SK-N-SH (cell line): ENCODE measurements at regions not wholly inside any gene's neighbourhood (a gene's known extent, or its start where the extent isn't known, plus 50 kb on each side); places are given as distances from the start of the nearest gene placed in this dataset.

Experiments used
- CTCF ChIA-PET: fragments of 300-600, 350-600 bp; formaldehyde crosslinking; extraction: SDS; loops from one replicate; lab custom pipeline; 2021; lab: Yijun Ruan, JAX
- POLR2A ChIA-PET: fragments of 350-600 bp; sonication (Branson Sonifier 250); formaldehyde crosslinking; extraction: SDS; loops from one replicate; lab custom pipeline; 2020; ENCODE audit warnings: antibody characterized with exemption, inconsistent platforms; lab: Yijun Ruan, JAX
- DNase-seq: peaks from one replicate; pipeline ENCODE4 v3.0.0; 2012
- H2AFZ ChIP-seq: fragments of 200-600 bp; sonication (generic); 2 replicates; pipeline ENCODE4 v1.8.1; 2016; ENCODE audit warnings: antibody characterized with exemption, mild to moderate bottlenecking, low read depth
- H3F3A ChIP-seq: fragments of 200-600 bp; sonication (generic); replicated peaks from 2 replicates; pipeline ENCODE3; 2016; ENCODE audit warnings: antibody characterized with exemption, mild to moderate bottlenecking; ENCODE audit not compliant: insufficient read depth
- H3K27ac ChIP-seq, 2 experiments: fragments of 200-500 bp in 1 of 2; fragments of 200-600 bp in 1 of 2; sonication (Bioruptor generic) in 1 of 2; sonication (generic), shearing (Covaris generic) in 1 of 2; 2 replicates each; pipeline versions ENCODE4 v1.5.1 to v1.6.1; 2014 to 2016; ENCODE audit warnings: low read depth in 2 of 2, inconsistent platforms in 1 of 2, low read length in 1 of 2, mild to moderate bottlenecking in 1 of 2, mixed read lengths in 1 of 2
- H3K27me3 ChIP-seq: fragments of 200-600 bp; sonication (generic), shearing (Covaris generic); 2 replicates; pipeline ENCODE4 v1.6.1; 2016; ENCODE audit warnings: mixed run types; ENCODE audit not compliant: insufficient read depth
- H3K36me3 ChIP-seq, 2 experiments: fragments of 200-500 bp in 1 of 2; fragments of 200-600 bp in 1 of 2; sonication (Bioruptor generic) in 1 of 2; sonication (generic) in 1 of 2; replicated peaks in 1 of 2; 2 replicates each; pipeline versions ENCODE3 to v1.5.1; 2014 to 2016; ENCODE audit warnings: low read length in 1 of 2, mild to moderate bottlenecking in 1 of 2; ENCODE audit not compliant: insufficient read depth in 2 of 2, control insufficient read depth in 1 of 2
- H3K4me1 ChIP-seq, 2 experiments: fragments of 200-500 bp in 1 of 2; fragments of 200-600 bp in 1 of 2; sonication (Bioruptor generic) in 1 of 2; sonication (generic), shearing (Covaris generic) in 1 of 2; 2 replicates each; pipeline versions ENCODE4 v1.5.1 to v1.6.1; 2014 to 2016; ENCODE audit warnings: low read depth in 1 of 2, low read length in 1 of 2, mixed run types in 1 of 2; ENCODE audit not compliant: insufficient read depth in 2 of 2, control insufficient read depth in 1 of 2
- H3K4me2 ChIP-seq: fragments of 200-600 bp; sonication (generic), shearing (Covaris generic); 2 replicates; pipeline ENCODE4 v1.6.1; 2017; ENCODE audit warnings: mixed run types
- H3K4me3 ChIP-seq, 2 experiments: fragments of 200-500 bp in 1 of 2; fragments of 200-600 bp in 1 of 2; sonication (Bioruptor generic) in 1 of 2; sonication (generic), shearing (Covaris generic) in 1 of 2; 2 replicates each; pipeline versions ENCODE4 v1.5.1 to v1.8.1; 2014 to 2016; ENCODE audit warnings: low read depth in 2 of 2, inconsistent platforms in 1 of 2, low read length in 1 of 2, mild to moderate bottlenecking in 1 of 2, mixed read lengths in 1 of 2, moderate library complexity in 1 of 2
- H3K79me2 ChIP-seq: fragments of 200-600 bp; sonication (generic); 2 replicates; pipeline ENCODE4 v1.8.1; 2017; ENCODE audit warnings: mild to moderate bottlenecking; ENCODE audit not compliant: insufficient read depth
- H3K9ac ChIP-seq: fragments of 200-600 bp; sonication (generic); 2 replicates; pipeline ENCODE4 v1.6.1; 2017; ENCODE audit warnings: mixed run types
- H3K9me2 ChIP-seq: fragments of 200-600 bp; sonication (generic); 2 replicates; pipeline ENCODE4 v1.6.1; 2017; ENCODE audit warnings: mixed run types
- H3K9me3 ChIP-seq: fragments of 200-600 bp; sonication (generic); 2 replicates; pipeline ENCODE4 v1.6.1; 2017; ENCODE audit warnings: mixed run types, mild to moderate bottlenecking, moderate library complexity
- H4K20me1 ChIP-seq: fragments of 200-600 bp; sonication (generic); 2 replicates; pipeline ENCODE4 v1.6.1; 2017; ENCODE audit warnings: mild to moderate bottlenecking, mixed run types; ENCODE audit not compliant: insufficient read depth
- CHD2 ChIP-seq: fragments of 150-350 bp; IDR thresholded peaks from 2 replicates; pipeline ENCODE4 v1.6.1; 2018; ENCODE audit warnings: low read length; ENCODE audit not compliant: partially characterized antibody
- CTCF ChIP-seq: fragments of 200-600 bp; sonication (generic); IDR thresholded peaks from 2 replicates; pipeline ENCODE4 v1.6.1; 2017; ENCODE audit warnings: antibody characterized with exemption, mild to moderate bottlenecking, moderate library complexity
- EP300 ChIP-seq, 2 experiments: IDR thresholded peaks; 2 replicates each; pipeline versions ENCODE4 v1.4.0 to v1.6.1; 2012; ENCODE audit warnings: borderline replicate concordance in 1 of 2, low read depth in 1 of 2, low read length in 1 of 2
- FOSL2 ChIP-seq: IDR thresholded peaks from 2 replicates; pipeline ENCODE4 v1.4.0; 2012; ENCODE audit warnings: low read depth, mild to moderate bottlenecking, moderate library complexity, borderline replicate concordance
- FOXJ3 ChIP-seq: sonication (generic); formaldehyde crosslinking; IDR thresholded peaks from 2 replicates; pipeline ENCODE4 v1.5.1; 2020; ENCODE audit warnings: mild to moderate bottlenecking, missing genetic modification reagents
- GABPA ChIP-seq: IDR thresholded peaks from 2 replicates; pipeline ENCODE4 v1.4.0; 2012; ENCODE audit warnings: low read depth, mild to moderate bottlenecking
- IRF3 ChIP-seq: fragments of 150-350 bp; IDR thresholded peaks from 2 replicates; pipeline ENCODE4 v1.6.1; 2016; ENCODE audit warnings: mild to moderate bottlenecking, low read depth, low read length
- JUND ChIP-seq: IDR thresholded peaks from 2 replicates; pipeline ENCODE4 v1.4.0; 2012
- MAX ChIP-seq: IDR thresholded peaks from 2 replicates; pipeline ENCODE4 v1.4.0; 2012; ENCODE audit warnings: low read depth
- MXI1 ChIP-seq: IDR thresholded peaks from 2 replicates; pipeline ENCODE4 v1.6.1; 2012; ENCODE audit warnings: mild to moderate bottlenecking, low read depth, low read length, improper control_type of control experiment
- NFIC ChIP-seq: IDR thresholded peaks from 2 replicates; pipeline ENCODE4 v1.4.0; 2012; ENCODE audit warnings: borderline replicate concordance
- NRF1 ChIP-seq: IDR thresholded peaks from 2 replicates; pipeline ENCODE4 v1.6.1; 2012; ENCODE audit warnings: low read depth, mild to moderate bottlenecking, low read length
- RAD21 ChIP-seq: IDR thresholded peaks from 2 replicates; pipeline ENCODE4 v1.6.1; 2012; ENCODE audit warnings: mild to moderate bottlenecking, low read length
- RCOR1 ChIP-seq: fragments of 150-350 bp; IDR thresholded peaks from 2 replicates; pipeline ENCODE4 v1.6.1; 2017; ENCODE audit warnings: antibody characterized with exemption, low read length
- RXRA ChIP-seq: IDR thresholded peaks from 2 replicates; pipeline ENCODE4 v1.4.0; 2012; ENCODE audit warnings: low read depth, mild to moderate bottlenecking, borderline replicate concordance
- TAF1 ChIP-seq: IDR thresholded peaks from 2 replicates; pipeline ENCODE4 v1.6.1; 2012; ENCODE audit warnings: low read depth, mild to moderate bottlenecking, low read length, moderate library complexity, borderline replicate concordance
- USF2 ChIP-seq: fragments of 150-350 bp; IDR thresholded peaks from 2 replicates; pipeline ENCODE4 v1.6.1; 2017; ENCODE audit warnings: antibody characterized with exemption, low read length, low read depth, borderline replicate concordance
- YY1 ChIP-seq: IDR thresholded peaks from 2 replicates; pipeline ENCODE4 v1.4.0; 2012; ENCODE audit warnings: low read depth, mild to moderate bottlenecking
- ZBTB33 ChIP-seq: IDR thresholded peaks from 2 replicates; pipeline ENCODE4 v1.4.0; 2012; ENCODE audit warnings: low read depth, borderline replicate concordance
- WGBS: methylation state at CpG from one replicate; pipeline ENCODE4 v1.1.6; 2017; ENCODE audit warnings: low lambda C conversion rate; 5-methylcytosine and 5-hydroxymethylcytosine counted together

GRCh38 chr10:15997313-15997712 is 137.0 kb upstream of the MINDY3 start:
- TF ChIP-seq CTCF (no peak), MXI1 (no peak), IRF3 (no peak)
- H4K20me1 ChIP-seq = no peaks in the 10 kb centered on the region
- no peaks in the 10 kb centered on the region for H3K79me2 ChIP-seq
- no peak overlapping the region for H3K4me3 ChIP-seq
- H3K9me3 ChIP-seq = peaks cover 9% of the 10 kb centered on the region; the same call in 1 of the 2 replicates
- H3K9me2 ChIP-seq = no peaks in the 10 kb centered on the region
- ChIA-PET CTCF (interaction anchor here (0.9 kb wide), 1 partner anchor 13 kb away, joined by 3 read pairs; no protein-coding TSS in a partner anchor), POLR2A (no interaction called here)
- no peak overlapping the region for H3K4me2 ChIP-seq
- DNase-seq = no peak
- no peaks in the 10 kb centered on the region for H3K4me1 ChIP-seq
- H3K27me3 ChIP-seq = no peaks in the 10 kb centered on the region
- WGBS = 3% methylated on average over 4 of the region's 4 CpGs
- no peak overlapping the region for H3K27ac ChIP-seq
- no peaks in the 10 kb centered on the region for H3K36me3 ChIP-seq
- no peaks in the 10 kb centered on the region for H3F3A ChIP-seq
- no peak overlapping the region for H2AFZ ChIP-seq
- H3K9ac ChIP-seq = no peak overlapping the region

GRCh38 chr10:16001581-16001980 is 141.3 kb upstream of the MINDY3 start:
- no peaks in the 10 kb centered on the region for H4K20me1 ChIP-seq
- H3F3A ChIP-seq = no peaks in the 10 kb centered on the region
- no peak overlapping the region for H3K4me3 ChIP-seq
- TF ChIP-seq YY1 (no peak), USF2 (no peak), TAF1 (no peak), MAX (no peak), JUND (no peak), MXI1 (no peak), RAD21 (no peak), FOSL2 (no peak), RCOR1 (no peak), FOXJ3 (CRISPR knock-in tag) (no peak), NRF1 (no peak), EP300 (IDR thresholded peaks at IDR 0.05; ENCODE audit: borderline replicate concordance in 1 of 2, low read depth in 1 of 2, low read length in 1 of 2) (no peak), NFIC (no peak), CHD2 (no peak), GABPA (no peak), ZBTB33 (no peak), RXRA (no peak)
- no peak overlapping the region for H3K27ac ChIP-seq
- peaks cover 19% of the 10 kb centered on the region for H3K9me3 ChIP-seq
- no peaks in the 10 kb centered on the region for H3K36me3 ChIP-seq
- H3K4me1 ChIP-seq = no peaks in the 10 kb centered on the region
- no peak overlapping the region for H2AFZ ChIP-seq
- WGBS = 11% methylated on average over 1 of the region's 1 CpG
- 0 out of 2 replicates have a peak, but pooled peaks cover 3% of the 10 kb centered on the region for H3K9me2 ChIP-seq
- no peak overlapping the region for H3K4me2 ChIP-seq
- no peaks in the 10 kb centered on the region for H3K79me2 ChIP-seq
- ChIA-PET CTCF (no interaction called here), POLR2A (no interaction called here)
- no peak overlapping the region for H3K9ac ChIP-seq
- DNase-seq = no peak
- H3K27me3 ChIP-seq = no peaks in the 10 kb centered on the region
